ENCODE measurements at regions not wholly inside any gene's neighbourhood (a gene's known extent, or its start where the extent isn't known, plus 50 kb on each side); places are given as distances from the start of the nearest gene placed in this dataset.
"Not testable (repeated sequence)": the region's sequence is repeated elsewhere in the genome, so short reads cannot be mapped to it uniquely, and the experiment has no call there.

DNA sequence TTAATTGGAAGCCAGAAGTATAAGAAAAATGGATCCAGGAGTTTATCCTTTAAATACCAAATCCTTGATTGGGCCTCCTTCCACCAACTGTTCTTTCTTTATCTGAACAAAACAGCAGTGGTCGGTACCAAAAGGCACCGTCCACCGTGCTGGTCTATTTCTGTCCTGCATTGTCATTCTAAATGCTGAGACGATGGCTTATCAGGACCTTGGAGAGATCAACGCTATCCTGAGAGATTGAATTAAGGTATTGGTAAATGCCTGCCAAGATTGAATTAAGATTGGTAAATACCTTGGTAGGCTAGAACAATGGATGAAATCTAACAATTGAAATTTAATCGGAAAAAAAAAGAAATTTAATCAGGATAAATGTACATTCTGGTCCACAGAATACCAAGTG is 73.4 kb upstream of the SOD1 start:
- intact Hi-C loops (cut with DNase I; ENCODE audit: low total_unique reads), result no loop called here
- H3K4me1 ChIP-seq, result no peaks in the 10 kb centered on the region
- in situ Hi-C loops (cut with MboI; ENCODE audit: low sequenced_read_pairs in 4 of 4), result loop anchor here (10.0 to 25.0 kb wide), 4 partner anchors 381 to 499 kb away; no protein-coding TSS in a partner anchor
- ATAC-seq (no peak), DNase-seq (no peak)
- H3K4me3 ChIP-seq, result no peak overlapping the region
- no peaks in the 10 kb centered on the region for H3K27me3 ChIP-seq
- no peak for TF ChIP-seq POLR2A (IDR thresholded peaks at IDR 0.05)
- TF ChIP-seq, protein P1, sequence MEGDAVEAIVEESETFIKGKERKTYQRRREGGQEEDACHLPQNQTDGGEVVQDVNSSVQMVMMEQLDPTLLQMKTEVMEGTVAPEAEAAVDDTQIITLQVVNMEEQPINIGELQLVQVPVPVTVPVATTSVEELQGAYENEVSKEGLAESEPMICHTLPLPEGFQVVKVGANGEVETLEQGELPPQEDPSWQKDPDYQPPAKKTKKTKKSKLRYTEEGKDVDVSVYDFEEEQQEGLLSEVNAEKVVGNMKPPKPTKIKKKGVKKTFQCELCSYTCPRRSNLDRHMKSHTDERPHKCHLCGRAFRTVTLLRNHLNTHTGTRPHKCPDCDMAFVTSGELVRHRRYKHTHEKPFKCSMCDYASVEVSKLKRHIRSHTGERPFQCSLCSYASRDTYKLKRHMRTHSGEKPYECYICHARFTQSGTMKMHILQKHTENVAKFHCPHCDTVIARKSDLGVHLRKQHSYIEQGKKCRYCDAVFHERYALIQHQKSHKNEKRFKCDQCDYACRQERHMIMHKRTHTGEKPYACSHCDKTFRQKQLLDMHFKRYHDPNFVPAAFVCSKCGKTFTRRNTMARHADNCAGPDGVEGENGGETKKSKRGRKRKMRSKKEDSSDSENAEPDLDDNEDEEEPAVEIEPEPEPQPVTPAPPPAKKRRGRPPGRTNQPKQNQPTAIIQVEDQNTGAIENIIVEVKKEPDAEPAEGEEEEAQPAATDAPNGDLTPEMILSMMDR (IDR thresholded peaks at IDR 0.05 in 4 of 5, conservative IDR thresholded peaks at IDR 0.05 in 1 of 5), result no peak
- no peak overlapping the region for H3K27ac ChIP-seq
- H3K9me3 ChIP-seq, result no peaks in the 10 kb centered on the region
- H3K36me3 ChIP-seq, result no peaks in the 10 kb centered on the region

DNA sequence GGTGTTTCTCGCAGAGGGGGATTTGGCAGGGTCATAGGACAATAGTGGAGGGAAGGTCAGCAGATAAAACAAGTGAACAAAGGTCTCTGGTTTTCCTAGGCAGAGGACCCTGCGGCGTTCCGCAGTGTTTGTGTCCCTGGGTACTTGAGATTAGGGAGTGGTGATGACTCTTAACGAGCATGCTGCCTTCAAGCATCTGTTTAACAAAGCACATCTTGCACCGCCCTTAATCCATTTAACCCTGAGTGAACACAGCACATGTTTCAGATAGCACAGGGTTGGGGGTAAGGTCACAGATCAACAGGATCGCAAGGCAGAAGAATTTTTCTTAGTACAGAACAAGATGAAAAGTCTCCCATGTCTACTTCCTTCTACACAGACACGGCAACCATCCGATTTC is 75.6 kb upstream of the SOD1 start:
- H3K27me3 ChIP-seq, DNase-seq, H3K9me3 ChIP-seq, H3K27ac ChIP-seq, H3K4me1 ChIP-seq, H3K4me3 ChIP-seq, H3K36me3 ChIP-seq, ATAC-seq: not testable (repeated sequence)
- in situ Hi-C loops (cut with MboI; ENCODE audit: low sequenced_read_pairs in 4 of 4), result loop anchor here (10.0 to 25.0 kb wide), 4 partner anchors 379 to 497 kb away; no protein-coding TSS in a partner anchor
- intact Hi-C loops (cut with DNase I; ENCODE audit: low total_unique reads), result loop anchor here (5.0 kb wide), 1 partner anchor 387 kb away; no protein-coding TSS in a partner anchor

DNA sequence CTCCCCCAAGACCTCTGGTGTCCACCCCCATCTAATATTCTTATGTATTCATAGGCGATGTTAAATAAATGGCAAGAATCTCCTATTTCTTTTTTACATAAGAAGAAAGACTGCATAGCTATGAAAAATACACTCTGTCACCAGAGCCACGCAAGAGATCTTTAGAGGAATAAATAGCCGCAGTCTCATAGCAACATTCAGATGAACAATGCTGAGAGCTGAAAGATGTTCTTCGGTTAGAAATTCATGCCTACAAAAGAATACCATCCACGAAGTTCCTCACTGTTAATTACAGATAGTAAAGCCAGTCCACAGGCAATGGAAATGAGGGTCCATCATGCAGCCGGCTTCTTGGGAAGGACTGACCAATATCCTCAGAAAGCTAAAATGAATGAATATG is 76.0 kb upstream of the SOD1 start:
- Histone ChIP-seq H3K4me1 (no peaks in the 10 kb centered on the region), H3K27me3 (peaks cover 0 to 2% (median 0%) of the 10 kb centered on the region in 3 donors), H3K4me3 (no peak overlapping the region), H3K9me3 (no peaks in the 10 kb centered on the region), H3K36me3 (no peaks in the 10 kb centered on the region), H3K27ac (no peak overlapping the region)
- ATAC-seq (no peak), DNase-seq (no peak)
- in situ Hi-C loops (cut with MboI; ENCODE audit: low sequenced_read_pairs in 4 of 4) (loop anchor here (10.0 to 25.0 kb wide), 4 partner anchors 379 to 496 kb away; no protein-coding TSS in a partner anchor), intact Hi-C loops (cut with DNase I; ENCODE audit: low total_unique reads) (loop anchor here (5.0 kb wide), 1 partner anchor 386 kb away; no protein-coding TSS in a partner anchor)
- no peak for TF ChIP-seq POLR2A (IDR thresholded peaks at IDR 0.05)
- TF ChIP-seq, protein P1 (IDR thresholded peaks at IDR 0.05 in 4 of 5, conservative IDR thresholded peaks at IDR 0.05 in 1 of 5), result no peak

DNA sequence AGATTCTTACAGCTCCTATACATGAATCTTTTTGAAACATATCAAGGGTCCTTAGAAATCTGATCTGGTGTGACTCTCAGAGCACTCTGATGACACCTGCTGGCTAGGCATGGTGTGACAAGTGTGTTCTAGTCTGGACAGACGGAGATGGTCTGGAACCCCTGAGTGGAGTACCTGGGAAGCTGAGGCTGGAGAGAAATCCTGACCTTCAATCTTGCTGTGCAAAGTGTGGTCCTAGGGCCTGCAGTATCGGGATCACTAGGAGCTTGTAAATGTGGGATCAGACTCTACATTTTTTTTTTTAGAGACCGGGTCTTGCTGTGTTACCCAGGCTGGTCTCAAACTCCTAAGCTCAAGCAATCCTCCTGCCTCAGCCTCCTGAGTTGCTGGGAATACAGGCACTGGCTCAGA is 78.6 kb upstream of the SOD1 start:
- H3K27me3 ChIP-seq, result peaks cover 0 to 2% (median 0%) of the 10 kb centered on the region in 3 donors
- H3K27ac ChIP-seq, result no peak overlapping the region
- in situ Hi-C loops (cut with MboI; ENCODE audit: low sequenced_read_pairs in 4 of 4) (loop anchor here (10.0 to 25.0 kb wide), 4 partner anchors 376 to 494 kb away; no protein-coding TSS in a partner anchor), intact Hi-C loops (cut with DNase I; ENCODE audit: low total_unique reads) (loop anchor here (5.0 kb wide), 1 partner anchor 384 kb away; no protein-coding TSS in a partner anchor)
- ATAC-seq, result peak in 1 of 2 donors; percentile 19
- no peak overlapping the region for H3K4me3 ChIP-seq
- TF ChIP-seq POLR2A (IDR thresholded peaks at IDR 0.05), result no peak
- TF ChIP-seq, protein P1 (IDR thresholded peaks at IDR 0.05 in 4 of 5, conservative IDR thresholded peaks at IDR 0.05 in 1 of 5), result peak in 4 of 5 experiments; percentile 27 to 58 (median 46)
- H3K4me1 ChIP-seq, result no peaks in the 10 kb centered on the region
- H3K9me3 ChIP-seq, result no peaks in the 10 kb centered on the region
- peak in 1 of 2 donors; percentile 30 for DNase-seq
- no peaks in the 10 kb centered on the region for H3K36me3 ChIP-seq

DNA sequence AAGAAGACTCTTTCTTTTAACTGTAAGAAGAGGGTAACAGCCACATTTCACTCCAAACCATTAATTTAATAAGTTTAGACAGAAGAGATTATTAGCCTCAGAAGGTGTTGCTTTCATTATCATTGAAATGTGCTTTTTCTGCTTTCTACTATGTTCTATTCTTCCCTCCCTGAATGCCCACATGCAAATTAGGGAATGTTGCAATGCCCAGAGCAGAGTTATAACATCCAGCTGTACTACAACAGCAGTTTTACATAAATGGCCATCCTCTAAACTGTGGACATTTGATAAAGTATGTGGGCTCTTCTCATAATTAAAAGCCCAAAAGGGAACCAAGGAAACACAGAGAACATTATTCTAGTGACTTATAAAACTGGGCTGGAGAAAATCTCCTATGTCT is 82.2 kb upstream of the SOD1 start:
- intact Hi-C loops (cut with DNase I; ENCODE audit: low total_unique reads) (no loop called here), in situ Hi-C loops (cut with MboI; ENCODE audit: low sequenced_read_pairs in 4 of 4) (loop anchor here in 2 of 4 donors (25.0 kb wide), 2 partner anchors 390 to 490 kb away; no protein-coding TSS in a partner anchor)
- TF ChIP-seq, protein P1 (IDR thresholded peaks at IDR 0.05 in 4 of 5, conservative IDR thresholded peaks at IDR 0.05 in 1 of 5), result no peak
- no peak for TF ChIP-seq POLR2A (IDR thresholded peaks at IDR 0.05)
- Histone ChIP-seq H3K27ac (no peak overlapping the region), H3K4me3 (no peak overlapping the region), H3K36me3 (no peaks in the 10 kb centered on the region), H3K4me1 (no peaks in the 10 kb centered on the region), H3K9me3 (no peaks in the 10 kb centered on the region), H3K27me3 (peaks cover 0 to 2% (median 0%) of the 10 kb centered on the region in 3 donors)
- no peak for ATAC-seq
- DNase-seq, result no peak
